Lower leg skin (tissue), 3 donors: ENCODE measurements at regions not wholly inside any gene's neighbourhood (a gene's known extent, or its start where the extent isn't known, plus 50 kb on each side); places are given as distances from the start of the nearest gene placed in this dataset.

Source experiments
- CTCF ChIP-seq, 3 donors: fragments of 450-650 bp; IDR thresholded peaks; one replicate each; pipeline ENCODE4 v1.5.1; 2016; ENCODE audit warnings: antibody characterized with exemption in 3 of 3, mild to moderate bottlenecking in 3 of 3, moderate library complexity in 2 of 3
- POLR2A ChIP-seq, 2 donors: fragments of 450-650 bp; IDR thresholded peaks; one replicate each; pipeline ENCODE4 v1.6.1; 2016 to 2017; ENCODE audit warnings: antibody characterized with exemption in 2 of 2, mild to moderate bottlenecking in 1 of 2, moderate library complexity in 1 of 2

DNA sequence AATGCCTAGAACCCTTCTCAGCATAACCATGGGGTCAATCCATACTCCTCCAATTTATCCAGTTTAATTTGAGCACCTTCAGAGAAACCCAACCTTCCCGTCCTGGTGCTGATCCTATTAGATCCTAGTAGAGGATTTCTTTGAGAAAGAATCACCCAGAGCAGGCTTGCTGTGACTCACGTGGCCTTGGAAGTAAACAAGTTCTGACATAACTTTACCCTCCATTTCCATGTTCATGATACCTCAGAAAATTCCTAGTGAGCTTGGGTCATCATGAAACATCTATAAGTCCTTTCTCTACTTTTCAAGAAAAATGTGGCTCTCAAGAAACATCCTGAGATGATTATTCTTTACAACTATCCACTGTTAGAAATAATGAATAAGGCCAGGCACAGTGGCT lies 71.7 kb downstream of the PRLHR start:
- TF ChIP-seq CTCF (IDR thresholded peaks at IDR 0.05) (no peak), POLR2A (IDR thresholded peaks at IDR 0.05) (no peak)
